ENCODE measurements at regions not wholly inside any gene's neighbourhood (a gene's known extent, or its start where the extent isn't known, plus 50 kb on each side); places are given as distances from the start of the nearest gene placed in this dataset.

DNA sequence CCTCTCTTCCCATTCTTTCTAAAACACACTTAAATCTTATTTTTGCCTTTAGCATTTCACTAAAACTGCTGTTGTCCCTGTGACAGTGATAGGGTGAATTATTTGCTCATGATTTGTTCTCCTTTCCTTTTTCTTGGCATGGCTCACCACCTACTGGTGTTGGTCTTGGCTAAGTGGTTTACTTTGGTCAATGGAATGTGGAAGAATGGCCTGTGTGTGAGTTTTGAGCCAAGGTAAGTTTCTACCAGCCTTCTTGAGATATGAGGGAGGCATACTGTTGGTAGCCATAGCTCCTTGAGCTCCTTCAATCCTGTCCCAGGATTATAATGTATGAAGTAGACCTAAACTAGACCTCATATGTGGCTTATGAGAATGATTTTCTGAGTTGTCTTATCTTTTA is 506.3 kb upstream of the RAG2 start:
- TF ChIP-seq EZH2phosphoT487 (IDR thresholded peaks at IDR 0.05; ENCODE audit: insufficient read depth, low read depth) (no peak), EZH2 (IDR thresholded peaks at IDR 0.05; ENCODE audit: insufficient read depth, poor library complexity, severe bottlenecking) (no peak)

All from GM23248 (cell line).